Adrenal gland (tissue), 5 donors: ENCODE measurements at regions not wholly inside any gene's neighbourhood (a gene's known extent, or its start where the extent isn't known, plus 50 kb on each side); places are given as distances from the start of the nearest gene placed in this dataset.

Experiments used
- CTCF ChIP-seq, 6 experiments: fragments of 450-650 bp in 4 of 6; fragments of 200-600 bp in 2 of 6; sonication (generic) in 1 of 6; IDR thresholded peaks; 1 replicate in 5 of 6; 2 replicates in 1 of 6; pipeline versions ENCODE4 v1.5.1 to v1.8.0; 2016 to 2021; ENCODE audit warnings: antibody characterized with exemption in 6 of 6, mild to moderate bottlenecking in 2 of 6, moderate library complexity in 1 of 6
- POLR2A ChIP-seq, 2 donors: fragments of 450-650 bp; IDR thresholded peaks; one replicate each; pipeline ENCODE4 v1.6.1; 2017; ENCODE audit warnings: antibody characterized with exemption in 2 of 2, mild to moderate bottlenecking in 2 of 2, moderate library complexity in 1 of 2
- donor health status: DM: no; HTN: no; CAD: no.

DNA sequence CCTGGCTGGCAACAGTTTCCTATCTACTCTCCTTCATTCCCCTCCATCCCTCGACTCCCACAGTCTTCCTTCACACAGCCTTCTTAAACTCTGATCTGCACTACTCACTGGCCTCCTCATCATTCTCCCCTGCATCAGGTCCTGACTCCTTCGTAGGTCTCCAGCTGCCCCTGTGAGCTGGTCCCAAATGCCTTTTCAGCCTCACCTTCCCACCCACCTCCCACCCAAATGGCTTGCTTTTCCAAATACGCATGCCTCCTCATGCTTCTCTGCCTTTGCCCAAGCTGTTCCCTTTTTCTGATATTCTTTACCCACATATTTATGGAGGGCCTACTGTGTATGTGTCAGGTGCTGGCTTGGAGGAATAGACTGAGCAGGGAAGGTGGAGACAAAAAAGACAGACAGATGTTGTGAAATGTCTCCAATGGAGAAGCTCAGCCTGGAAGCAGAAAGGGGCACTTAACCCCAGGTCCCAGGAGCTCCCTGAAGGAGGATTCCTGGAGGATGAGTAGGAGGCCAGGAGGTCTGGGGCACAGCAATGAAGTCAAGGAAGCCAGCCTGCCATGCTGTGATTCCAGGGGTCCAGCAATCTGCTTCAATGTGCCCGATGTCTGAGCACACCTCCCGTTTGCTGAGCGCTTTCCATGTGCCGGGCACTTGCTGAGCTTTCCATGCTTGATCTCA lies 252.2 kb downstream of the SHQ1 start:
- TF ChIP-seq CTCF (IDR thresholded peaks at IDR 0.05) (no peak), POLR2A (IDR thresholded peaks at IDR 0.05) (no peak)
